Calu3 (cell line): ENCODE measurements at regions not wholly inside any gene's neighbourhood (a gene's known extent, or its start where the extent isn't known, plus 50 kb on each side); places are given as distances from the start of the nearest gene placed in this dataset.

Experiments
- BruUV-seq: library from RNA; stranded (reverse); fragments of 400-500 nt; replicated peaks from 2 replicates; lab custom pipeline; 2021; lab: Mats Ljungman, UMichigan
- CTCF ChIA-PET: fragments of 300-600 bp; sonication (Branson Sonifier 250); formaldehyde crosslinking; loops from one replicate; lab custom pipeline; 2022; ENCODE audit warnings: antibody characterized with exemption; lab: Charles Lee
- DNase-seq: peaks from one replicate; pipeline ENCODE4 v3.0.0; 2022
- H3K27ac Mint-ChIP-seq: one replicate; pipeline ENCODE4 v1.8.0; 2022; ENCODE audit warnings: mixed read lengths; ENCODE audit not compliant: unreplicated experiment
- H3K27me3 Mint-ChIP-seq: one replicate; pipeline ENCODE4 v1.8.0; 2022; ENCODE audit warnings: mixed read lengths; ENCODE audit not compliant: unreplicated experiment
- H3K36me3 Mint-ChIP-seq: one replicate; pipeline ENCODE4 v1.8.0; 2022; ENCODE audit warnings: mild to moderate bottlenecking, moderate library complexity, mixed read lengths; ENCODE audit not compliant: insufficient read depth, unreplicated experiment
- H3K4me1 Mint-ChIP-seq: one replicate; pipeline ENCODE4 v1.8.0; 2022; ENCODE audit warnings: mild to moderate bottlenecking, low read depth, mixed read lengths; ENCODE audit not compliant: unreplicated experiment
- H3K4me3 Mint-ChIP-seq: one replicate; pipeline ENCODE4 v1.8.0; 2022; ENCODE audit warnings: mild to moderate bottlenecking, low read depth, moderate library complexity, mixed read lengths; ENCODE audit not compliant: unreplicated experiment
- H3K9me3 Mint-ChIP-seq: one replicate; pipeline ENCODE4 v1.8.0; 2022; ENCODE audit warnings: low read depth, mixed read lengths; ENCODE audit not compliant: unreplicated experiment
- intact Hi-C: fragments of 100-400 bp; cut with micrococcal nuclease; formaldehyde crosslinking; loops from one replicate; pipeline ENCODE4 v1.10.0; 2022; ENCODE audit not compliant: unreplicated experiment
- TF ChIP-seq, protein P1 (sequence below): fragments of 200-600 bp; IDR thresholded peaks from one replicate; pipeline ENCODE4 v1.8.0; 2022; ENCODE audit warnings: antibody characterized with exemption; ENCODE audit not compliant: unreplicated experiment

DNA sequence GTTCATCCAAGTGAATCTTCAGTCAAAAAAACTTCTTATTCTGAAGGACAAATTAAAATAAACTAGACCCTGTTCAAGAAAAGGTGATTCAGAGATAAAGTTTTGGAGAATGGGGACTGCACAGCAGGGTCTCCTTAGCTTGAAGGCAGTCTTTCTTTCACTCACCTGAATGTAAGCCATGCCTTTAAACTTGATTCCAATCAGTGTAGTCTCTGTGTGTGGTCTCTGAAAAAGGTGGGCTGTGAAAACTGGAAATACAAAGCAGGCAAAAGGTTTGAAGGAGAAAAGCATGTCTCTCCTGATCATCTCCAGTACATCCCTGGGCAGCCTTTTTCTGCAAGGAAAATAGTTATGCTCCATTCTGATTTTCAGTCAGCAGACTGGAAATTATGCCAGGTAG lies 188.0 kb upstream of the SASH1 start:
- no peaks in the 10 kb centered on the region for H3K36me3 Mint-ChIP-seq
- H3K27me3 Mint-ChIP-seq = no peaks in the 10 kb centered on the region
- DNase-seq = no peak
- no peaks in the 10 kb centered on the region for H3K4me1 Mint-ChIP-seq
- BruUV-seq = no TSS peak
- H3K27ac Mint-ChIP-seq = no peak overlapping the region
- H3K4me3 Mint-ChIP-seq = no peak overlapping the region
- intact Hi-C loops = no loop called here
- no peaks in the 10 kb centered on the region for H3K9me3 Mint-ChIP-seq
- CTCF ChIA-PET = no interaction called here
- TF ChIP-seq, protein P1, sequence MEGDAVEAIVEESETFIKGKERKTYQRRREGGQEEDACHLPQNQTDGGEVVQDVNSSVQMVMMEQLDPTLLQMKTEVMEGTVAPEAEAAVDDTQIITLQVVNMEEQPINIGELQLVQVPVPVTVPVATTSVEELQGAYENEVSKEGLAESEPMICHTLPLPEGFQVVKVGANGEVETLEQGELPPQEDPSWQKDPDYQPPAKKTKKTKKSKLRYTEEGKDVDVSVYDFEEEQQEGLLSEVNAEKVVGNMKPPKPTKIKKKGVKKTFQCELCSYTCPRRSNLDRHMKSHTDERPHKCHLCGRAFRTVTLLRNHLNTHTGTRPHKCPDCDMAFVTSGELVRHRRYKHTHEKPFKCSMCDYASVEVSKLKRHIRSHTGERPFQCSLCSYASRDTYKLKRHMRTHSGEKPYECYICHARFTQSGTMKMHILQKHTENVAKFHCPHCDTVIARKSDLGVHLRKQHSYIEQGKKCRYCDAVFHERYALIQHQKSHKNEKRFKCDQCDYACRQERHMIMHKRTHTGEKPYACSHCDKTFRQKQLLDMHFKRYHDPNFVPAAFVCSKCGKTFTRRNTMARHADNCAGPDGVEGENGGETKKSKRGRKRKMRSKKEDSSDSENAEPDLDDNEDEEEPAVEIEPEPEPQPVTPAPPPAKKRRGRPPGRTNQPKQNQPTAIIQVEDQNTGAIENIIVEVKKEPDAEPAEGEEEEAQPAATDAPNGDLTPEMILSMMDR = no peak

DNA sequence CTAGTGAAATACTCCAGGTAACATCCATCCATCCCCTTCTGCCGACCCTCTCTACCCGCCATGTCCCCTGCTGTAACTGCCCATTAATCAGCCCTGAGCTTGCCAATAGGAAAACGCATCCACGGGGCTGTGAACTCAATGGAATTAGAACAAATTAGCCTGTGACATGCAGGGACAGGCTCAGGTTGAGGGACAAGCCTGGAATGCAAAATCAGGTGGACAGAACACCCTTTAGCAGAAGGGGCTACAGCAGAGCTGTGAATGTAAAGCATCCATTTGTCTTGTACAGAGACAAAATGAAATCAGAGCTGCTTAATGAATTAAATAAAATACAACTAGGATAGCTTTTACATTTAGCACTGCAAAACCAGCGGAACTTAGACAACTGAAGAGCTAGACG lies 187.3 kb upstream of the SASH1 start:
- H3K27ac Mint-ChIP-seq = no peak overlapping the region
- TF ChIP-seq, protein P1 = no peak
- H3K36me3 Mint-ChIP-seq = no peaks in the 10 kb centered on the region
- intact Hi-C loops = no loop called here
- DNase-seq = no peak
- H3K9me3 Mint-ChIP-seq = no peaks in the 10 kb centered on the region
- CTCF ChIA-PET = no interaction called here
- H3K4me3 Mint-ChIP-seq = no peak overlapping the region
- no peaks in the 10 kb centered on the region for H3K4me1 Mint-ChIP-seq
- H3K27me3 Mint-ChIP-seq = no peaks in the 10 kb centered on the region
- BruUV-seq = no TSS peak

DNA sequence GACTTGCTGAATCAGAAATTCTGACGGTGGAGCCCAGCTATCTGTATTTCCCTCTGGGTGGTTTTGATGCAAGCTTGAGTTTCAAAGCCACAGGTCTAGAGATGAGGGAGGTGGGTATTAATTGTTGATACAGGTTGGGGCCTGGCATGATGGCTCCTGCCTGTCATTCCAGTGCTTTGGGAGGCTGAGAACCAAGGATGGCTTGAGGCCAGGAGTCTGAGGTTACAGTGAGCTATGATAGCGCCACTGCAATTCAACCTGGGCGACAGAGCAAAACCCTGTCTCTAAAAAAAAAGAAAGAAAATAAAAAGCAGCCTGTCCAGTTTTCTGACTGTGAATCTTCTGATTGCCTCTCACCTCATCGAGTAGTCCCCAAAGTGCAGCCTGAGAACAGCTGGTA lies 184.8 kb upstream of the SASH1 start:
- no peaks in the 10 kb centered on the region for H3K9me3 Mint-ChIP-seq
- CTCF ChIA-PET = no interaction called here
- H3K4me3 Mint-ChIP-seq = no peak overlapping the region
- TF ChIP-seq, protein P1 = no peak
- H3K4me1 Mint-ChIP-seq = no peaks in the 10 kb centered on the region
- no peaks in the 10 kb centered on the region for H3K36me3 Mint-ChIP-seq
- H3K27ac Mint-ChIP-seq = no peak overlapping the region
- DNase-seq = no peak
- no peaks in the 10 kb centered on the region for H3K27me3 Mint-ChIP-seq
- BruUV-seq = no TSS peak
- intact Hi-C loops = no loop called here

DNA sequence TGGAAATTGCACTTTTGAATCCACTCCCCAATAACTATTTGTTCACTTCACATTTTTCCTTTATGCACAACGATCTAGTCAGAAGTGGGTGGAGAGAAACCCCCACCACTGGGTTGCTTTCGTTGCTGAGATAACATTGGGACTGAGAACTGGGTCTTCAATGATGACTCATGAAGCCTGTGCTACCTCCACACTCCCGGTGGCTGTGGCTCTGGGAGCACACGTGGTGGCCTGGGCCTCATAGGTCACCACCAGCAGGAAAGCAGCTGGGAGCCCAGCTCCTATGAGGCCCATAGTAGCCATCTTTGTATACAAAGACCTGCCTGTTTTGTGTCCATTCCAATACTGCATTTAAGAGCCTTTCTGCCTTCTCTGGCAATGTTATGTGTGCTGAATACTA lies 178.0 kb upstream of the SASH1 start:
- H3K4me3 Mint-ChIP-seq = no peak overlapping the region
- no peaks in the 10 kb centered on the region for H3K9me3 Mint-ChIP-seq
- no peaks in the 10 kb centered on the region for H3K27me3 Mint-ChIP-seq
- TF ChIP-seq, protein P1 = no peak
- no peak for DNase-seq
- no peaks in the 10 kb centered on the region for H3K36me3 Mint-ChIP-seq
- no TSS peak for BruUV-seq
- intact Hi-C loops = no loop called here
- no peak overlapping the region for H3K27ac Mint-ChIP-seq
- H3K4me1 Mint-ChIP-seq = no peaks in the 10 kb centered on the region
- CTCF ChIA-PET = no interaction called here
